ENCODE measurements at regions not wholly inside any gene's neighbourhood (a gene's known extent, or its start where the extent isn't known, plus 50 kb on each side); places are given as distances from the start of the nearest gene placed in this dataset.
A peak's percentile ranks its signal among the peaks of the same experiment; 100 is the strongest.
"Not testable (repeated sequence)": the region's sequence is repeated elsewhere in the genome, so short reads cannot be mapped to it uniquely, and the experiment has no call there.

- H3K9me3 ChIP-seq (ENCODE audit: insufficient read depth, low read depth); H3K9me2 ChIP-seq (ENCODE audit: insufficient read depth); H2AFZ ChIP-seq; H4K20me1 ChIP-seq (ENCODE audit: insufficient read depth); DNase-seq; H3K36me3 ChIP-seq (ENCODE audit: low read depth); CTCF ChIA-PET; intact Hi-C loops (cut with micrococcal nuclease; ENCODE audit: unreplicated experiment); H3K79me2 ChIP-seq (ENCODE audit: low read depth); BruUV-seq (replicated peaks); POLR2A ChIA-PET (ENCODE audit: unreplicated experiment); H3K27ac ChIP-seq; H3K4me3 ChIP-seq; H3K27me3 ChIP-seq (ENCODE audit: insufficient read depth, low read depth); H3K4me2 ChIP-seq; H3F3A ChIP-seq (ENCODE audit: insufficient read depth, low read depth): not testable (repeated sequence)
- peaks cover 17% of the 10 kb centered on the region; the same call in 1 of the 2 replicates for H3K4me1 ChIP-seq (replicated peaks; ENCODE audit: insufficient read depth)
Observed at GRCh38 chr17:18572536-18572935, 71.7 kb downstream of the TBC1D28 start.

DNA sequence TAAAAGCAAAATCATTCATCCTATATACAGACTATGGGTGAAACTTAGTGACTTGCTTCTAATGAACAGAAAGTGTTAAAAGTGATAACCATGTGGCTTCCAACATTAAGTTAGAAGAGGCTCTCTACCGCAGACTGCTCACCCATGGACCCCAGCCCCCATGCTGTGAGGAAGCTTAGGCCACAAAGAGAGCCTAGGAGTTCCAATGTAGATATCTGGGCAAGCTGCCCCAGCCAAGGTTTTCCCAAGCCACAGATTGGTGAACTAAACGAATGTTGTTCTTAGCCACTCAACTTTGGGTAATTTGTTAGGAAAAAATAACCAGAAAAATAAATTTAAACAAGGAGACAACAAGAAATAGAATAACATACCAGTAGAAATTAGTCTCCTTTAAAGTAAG, 70.1 kb downstream of the TBC1D28 start:
- H3F3A ChIP-seq (ENCODE audit: insufficient read depth, low read depth); H3K9me2 ChIP-seq (ENCODE audit: insufficient read depth); H3K36me3 ChIP-seq (ENCODE audit: low read depth); H3K79me2 ChIP-seq (ENCODE audit: low read depth); POLR2A ChIA-PET (ENCODE audit: unreplicated experiment); H2AFZ ChIP-seq; H3K4me3 ChIP-seq; H4K20me1 ChIP-seq (ENCODE audit: insufficient read depth); BruUV-seq (replicated peaks); intact Hi-C loops (cut with micrococcal nuclease; ENCODE audit: unreplicated experiment); H3K9me3 ChIP-seq (ENCODE audit: insufficient read depth, low read depth); CTCF ChIA-PET; H3K27me3 ChIP-seq (ENCODE audit: insufficient read depth, low read depth); H3K4me2 ChIP-seq: not testable (repeated sequence)
- DNase-seq: peak in 1 of 2 experiments; percentile 19
- 0 out of 2 replicates have a peak overlapping the region, but pooled peaks have one; percentile 35 for H3K27ac ChIP-seq
- peaks cover 15% of the 10 kb centered on the region; the same call in 1 of the 2 replicates for H3K4me1 ChIP-seq (replicated peaks; ENCODE audit: insufficient read depth)

Measured in PC-9 (cell line).